ENCODE measurements at regions not wholly inside any gene's neighbourhood (a gene's known extent, or its start where the extent isn't known, plus 50 kb on each side); places are given as distances from the start of the nearest gene placed in this dataset.

DNA sequence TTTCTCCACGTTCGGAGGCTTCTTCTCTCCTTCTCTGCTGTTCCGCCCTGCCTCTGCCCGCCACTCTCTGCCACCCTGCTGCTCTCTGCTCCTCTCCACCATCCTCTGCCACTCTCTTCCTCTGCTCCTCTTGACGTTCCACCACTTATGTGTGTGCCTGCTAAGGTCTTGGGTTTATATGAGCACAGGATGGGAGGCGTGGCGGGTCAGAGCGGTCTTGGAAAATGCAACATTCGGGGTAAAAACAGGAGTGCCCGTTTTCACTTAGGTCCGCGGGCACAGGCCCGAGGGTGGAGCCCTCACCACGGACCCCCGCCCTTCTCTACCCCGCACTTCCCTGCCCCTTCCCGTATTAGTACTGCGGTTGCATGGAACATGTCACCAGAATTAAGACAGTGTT is 114.4 kb upstream of the FBXL7 start:
- TF ChIP-seq CTCF (IDR thresholded peaks at IDR 0.05) (no peak), POLR2A (IDR thresholded peaks at IDR 0.05; ENCODE audit: low read depth) (no peak)

Measured in esophagus muscularis mucosa (tissue), 3 donors.